GM08714 (cell line): ENCODE measurements at regions not wholly inside any gene's neighbourhood (a gene's known extent, or its start where the extent isn't known, plus 50 kb on each side); places are given as distances from the start of the nearest gene placed in this dataset.

Source experiments
- H3K4me3 ChIP-seq: fragments of 200-500 bp; sonication (Bioruptor generic); 2 replicates; pipeline ENCODE4 v1.5.1; 2014; ENCODE audit warnings: mild to moderate bottlenecking, low read length, inconsistent platforms
- ZNF274 ChIP-seq: IDR thresholded peaks from 2 replicates; pipeline ENCODE4 v1.6.1; 2012; ENCODE audit warnings: mild to moderate bottlenecking, low read depth, low read length

DNA sequence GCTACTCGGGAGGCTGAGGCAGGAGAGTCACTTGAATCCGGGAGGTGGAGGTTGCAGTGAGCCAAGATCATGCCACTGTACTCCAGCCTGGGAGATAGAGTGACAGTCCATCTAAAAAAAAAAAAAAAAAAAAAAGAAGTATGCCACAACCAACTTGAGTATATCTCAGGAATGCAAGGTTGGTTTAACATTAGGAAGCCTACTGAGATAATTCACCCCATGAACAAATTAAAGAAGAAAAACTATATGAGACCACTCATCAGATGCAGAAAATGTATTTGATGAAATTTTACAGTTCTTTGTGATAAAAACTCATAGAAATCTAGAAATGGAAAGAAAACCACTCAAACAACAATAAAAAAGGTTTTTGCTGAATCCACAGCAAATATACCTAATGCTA is 373.8 kb downstream of the LMO4 start:
- H3K4me3 ChIP-seq, result no peak overlapping the region
- TF ChIP-seq ZNF274, result no peak

DNA sequence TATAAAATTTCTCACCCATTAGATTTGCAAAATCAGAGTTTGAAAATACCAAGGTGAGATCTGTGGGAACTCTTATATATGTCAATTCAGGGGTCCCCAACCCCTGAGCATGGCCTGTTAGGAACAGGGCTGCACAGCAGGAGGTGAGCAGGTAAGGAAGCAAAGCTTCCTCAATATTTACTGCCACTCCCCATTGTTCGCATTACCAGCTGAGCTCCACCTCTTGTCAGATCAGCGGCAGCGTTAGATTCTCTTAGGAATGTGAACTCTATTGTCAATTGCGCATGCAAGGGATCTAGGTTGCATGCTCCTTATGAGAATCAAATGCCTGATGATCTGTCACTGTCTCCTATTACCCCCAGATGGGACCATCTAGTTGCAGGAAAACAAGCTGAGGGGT is 376.6 kb downstream of the LMO4 start:
- H3K4me3 ChIP-seq, result no peak overlapping the region
- no peak for TF ChIP-seq ZNF274

DNA sequence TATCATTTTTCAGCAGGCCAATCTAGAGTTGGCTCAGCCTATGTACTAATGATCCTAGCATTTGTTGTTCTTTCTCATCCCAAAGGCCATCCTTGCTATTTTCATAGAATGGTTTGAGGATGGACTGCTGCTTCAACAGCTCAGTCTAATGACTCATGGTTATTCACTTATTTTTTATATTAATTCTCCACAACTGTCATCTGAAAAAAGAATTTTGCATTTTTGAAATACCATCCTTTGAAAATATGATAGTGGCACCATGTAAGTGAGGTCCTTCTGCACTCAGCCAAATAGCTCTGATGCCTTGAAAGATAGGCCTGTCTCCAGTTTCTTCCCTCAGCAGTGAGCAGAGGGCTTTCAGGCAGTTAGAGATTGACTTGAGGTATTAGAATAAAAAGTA is 377.5 kb downstream of the LMO4 start:
- H3K4me3 ChIP-seq, result no peak overlapping the region
- no peak for TF ChIP-seq ZNF274

DNA sequence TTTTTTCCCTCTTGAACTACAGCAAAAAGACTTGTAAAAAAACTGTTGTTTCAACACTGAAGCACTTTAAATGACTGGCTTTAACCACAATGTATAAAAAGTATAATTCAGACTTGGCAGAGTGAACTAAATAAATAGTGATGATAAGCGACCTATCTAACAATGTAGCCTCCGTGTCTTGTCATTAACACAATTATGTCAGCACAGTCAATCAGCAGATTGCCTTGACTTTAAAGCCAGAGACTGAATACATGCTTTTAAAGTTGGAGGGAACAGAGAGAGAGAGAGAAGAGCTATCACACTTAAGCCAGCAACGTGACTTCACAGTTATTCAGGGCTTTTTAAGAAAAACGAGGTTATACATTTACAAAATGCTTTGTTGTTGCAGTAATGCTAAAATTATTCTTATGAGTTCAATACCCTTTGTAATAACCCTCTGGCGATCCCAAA is 378.1 kb downstream of the LMO4 start:
- TF ChIP-seq ZNF274, result no peak

DNA sequence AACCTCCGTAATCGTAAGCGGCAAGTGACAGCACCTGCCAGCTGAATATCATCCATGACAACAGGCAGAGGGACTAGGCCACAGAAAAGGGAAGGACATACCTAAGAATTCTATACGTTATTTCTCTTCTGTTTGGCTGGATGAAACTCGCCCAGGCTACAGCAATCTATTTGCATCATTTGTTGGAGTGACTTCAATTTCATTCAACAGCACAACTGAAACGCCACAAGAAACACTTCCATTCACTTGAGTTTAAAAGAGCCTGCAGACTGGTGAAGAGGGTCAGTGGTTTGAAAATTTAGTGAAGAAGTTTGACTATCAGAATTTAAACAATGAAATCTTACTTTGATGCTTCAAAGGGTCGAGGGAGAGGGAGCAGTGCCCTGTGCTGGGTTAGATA is 378.7 kb downstream of the LMO4 start:
- H3K4me3 ChIP-seq, result no peak overlapping the region
- no peak for TF ChIP-seq ZNF274

More for the DNA sequence above, 378.1 kb downstream of the LMO4 start:
- H3K4me3 ChIP-seq, result no peak overlapping the region

DNA sequence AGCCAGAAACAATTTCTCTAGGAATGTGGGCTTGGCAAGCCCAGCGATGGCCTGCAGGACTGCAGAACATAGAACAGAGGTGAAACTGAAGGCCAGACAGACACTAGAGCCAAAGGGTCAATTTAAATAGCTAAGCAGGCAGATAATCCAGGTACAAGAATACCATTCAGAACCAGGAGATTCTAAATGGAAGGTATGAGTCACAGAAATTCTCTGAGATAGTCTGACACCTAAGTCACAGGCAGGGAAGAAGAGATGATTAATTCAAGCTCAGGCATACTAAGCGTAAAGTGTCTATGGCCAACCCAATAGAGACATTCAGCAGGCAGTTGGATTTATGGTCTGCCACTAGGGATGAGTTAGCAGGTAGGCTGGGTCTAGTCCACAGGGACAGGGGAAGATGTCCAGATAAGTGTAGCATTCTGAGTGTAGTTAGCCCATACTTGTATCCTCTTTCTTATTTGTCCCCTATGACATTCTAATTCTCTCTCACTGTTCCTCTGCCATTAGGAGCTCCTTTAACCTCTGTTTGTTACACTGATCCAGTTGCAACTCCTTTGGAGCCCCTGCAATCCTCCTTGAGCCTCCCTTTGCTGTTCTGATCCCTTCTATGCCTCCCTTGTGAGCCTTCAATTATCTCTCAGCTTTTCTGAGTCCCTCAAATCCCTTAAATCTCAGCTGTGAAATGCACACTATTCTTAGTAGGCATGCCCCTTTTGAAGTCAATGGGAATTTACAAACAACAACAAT is 383.8 kb downstream of the LMO4 start:
- TF ChIP-seq ZNF274, result no peak
- no peak overlapping the region for H3K4me3 ChIP-seq

DNA sequence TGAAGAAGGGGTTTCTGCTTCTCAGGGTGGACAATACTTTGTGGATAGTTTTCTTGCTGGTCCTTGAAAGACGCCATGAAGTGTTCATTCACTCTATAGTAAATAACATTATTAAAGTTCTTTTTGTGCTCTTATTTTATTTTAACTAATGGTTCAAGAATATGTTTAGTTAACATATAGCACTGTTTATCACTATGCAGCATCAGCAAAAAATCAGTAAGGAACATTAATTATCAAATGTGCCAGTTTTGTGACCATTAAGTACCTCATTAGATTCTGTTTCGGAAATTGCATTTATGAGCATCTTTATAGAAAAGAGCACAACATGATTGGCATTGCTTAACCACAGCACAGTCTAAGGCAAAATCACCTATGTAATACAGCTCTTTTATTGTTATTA is 385.6 kb downstream of the LMO4 start:
- no peak for TF ChIP-seq ZNF274
- H3K4me3 ChIP-seq, result no peak overlapping the region

DNA sequence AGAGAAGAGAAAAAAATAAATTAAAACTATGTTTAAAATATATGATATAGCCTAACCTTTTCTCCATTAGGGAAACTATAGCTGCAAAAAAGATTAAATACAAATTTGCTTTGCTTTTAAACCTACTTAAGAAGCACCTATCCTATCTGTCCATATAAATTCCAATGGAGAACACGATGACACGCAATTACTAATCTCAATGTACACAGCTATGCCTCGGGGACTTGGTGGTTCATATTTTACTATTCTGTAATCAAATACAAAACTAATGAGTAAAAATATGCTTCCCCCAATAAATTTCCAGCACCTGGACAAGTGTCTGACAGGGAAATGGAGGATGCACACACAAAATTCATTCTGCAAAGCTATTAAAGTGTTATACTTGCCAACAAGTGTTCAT is 386.4 kb downstream of the LMO4 start:
- no peak overlapping the region for H3K4me3 ChIP-seq
- no peak for TF ChIP-seq ZNF274

DNA sequence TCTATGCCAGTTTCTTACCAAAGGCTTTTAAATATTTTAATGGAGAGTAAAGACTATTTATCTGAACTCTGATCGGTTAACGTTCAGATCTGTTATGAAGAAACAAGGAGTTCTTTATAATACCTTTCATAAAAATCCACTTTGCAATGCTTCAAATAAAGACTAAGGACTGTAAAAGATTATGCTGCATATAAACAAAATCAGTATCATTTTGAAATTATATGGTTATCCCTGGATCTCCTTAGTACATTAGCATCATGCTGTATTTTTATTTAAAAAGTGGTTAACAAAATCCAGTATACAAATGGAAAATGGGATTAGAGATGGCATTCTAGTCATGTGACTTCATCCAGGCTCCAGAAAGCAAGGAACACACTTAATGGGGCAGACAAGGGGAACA is 386.8 kb downstream of the LMO4 start:
- no peak overlapping the region for H3K4me3 ChIP-seq
- TF ChIP-seq ZNF274, result no peak

DNA sequence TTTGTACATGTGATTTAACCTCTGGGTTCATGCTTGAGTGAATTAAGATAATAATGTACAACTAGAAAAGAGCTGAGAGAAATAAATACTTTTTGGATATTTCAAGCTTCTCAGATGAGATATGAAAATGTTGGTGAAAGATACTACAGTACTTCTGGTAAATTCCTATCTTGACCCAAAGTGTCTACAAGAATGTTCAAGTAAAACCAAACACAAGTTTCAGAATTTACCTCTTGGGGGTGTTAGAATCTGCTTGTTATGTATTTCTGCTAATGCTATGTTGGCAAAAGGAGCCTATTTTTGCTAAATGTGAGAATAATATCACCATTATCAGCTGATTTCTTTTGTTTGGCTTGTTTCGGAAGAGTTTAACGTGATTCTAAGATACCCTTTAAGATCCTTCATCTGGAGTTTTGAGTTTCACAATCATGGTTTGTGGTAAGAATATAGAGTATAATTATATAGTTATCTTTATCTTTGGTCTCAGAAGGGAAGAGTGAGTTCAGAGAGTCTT is 388.5 kb downstream of the LMO4 start:
- no peak for TF ChIP-seq ZNF274
- H3K4me3 ChIP-seq, result no peak overlapping the region

DNA sequence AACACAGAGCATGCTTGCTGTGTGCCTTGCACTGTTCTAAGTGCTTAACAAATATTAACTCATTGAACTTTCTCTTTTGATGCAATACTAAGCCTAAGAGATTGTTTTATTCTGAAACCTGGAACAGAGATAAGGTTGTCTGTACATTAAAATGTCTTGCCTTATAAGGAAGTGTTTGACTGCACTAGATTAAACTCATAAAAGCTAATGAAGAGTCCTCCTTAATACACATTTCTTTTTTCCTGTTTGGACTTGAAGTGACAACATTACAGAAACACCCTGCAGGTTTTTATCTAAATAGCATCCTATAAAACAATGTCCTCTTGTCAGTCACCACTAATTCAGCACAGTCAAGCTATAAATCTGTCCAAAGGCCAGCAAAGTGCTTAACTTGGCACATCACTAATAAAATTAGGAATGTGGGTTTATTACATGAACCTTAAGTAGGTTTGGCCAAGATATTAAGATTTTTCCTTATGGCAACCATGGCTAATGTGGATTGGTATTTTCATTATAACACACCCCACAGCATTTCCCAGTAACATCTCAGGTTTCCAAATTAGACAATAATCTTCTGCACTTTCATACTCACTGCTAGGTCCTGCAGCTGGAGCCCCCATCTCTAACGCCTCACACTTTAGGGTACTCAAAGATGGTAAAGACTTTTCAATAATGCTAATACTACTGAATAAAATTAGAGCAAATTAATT is 389.7 kb downstream of the LMO4 start:
- TF ChIP-seq ZNF274, result no peak
- no peak overlapping the region for H3K4me3 ChIP-seq

DNA sequence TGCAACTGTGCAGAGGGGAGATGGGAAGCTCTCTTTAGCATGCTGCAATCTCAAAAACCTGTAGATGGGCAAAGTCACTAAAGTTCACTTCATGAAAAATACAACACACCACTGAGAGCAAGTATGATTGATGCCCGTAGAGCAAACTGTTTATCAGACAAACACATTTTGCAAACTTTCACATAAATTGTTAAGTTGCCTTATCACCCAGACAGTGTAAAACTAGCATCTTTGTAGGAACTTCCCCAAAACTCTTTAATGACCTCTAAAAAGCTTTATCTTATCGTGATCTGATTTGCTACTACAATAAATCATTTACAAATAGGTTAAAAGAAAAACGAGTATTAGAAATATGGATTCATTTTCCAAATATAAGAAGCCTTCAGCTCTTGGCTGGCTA is 391.0 kb downstream of the LMO4 start:
- H3K4me3 ChIP-seq, result no peak overlapping the region
- no peak for TF ChIP-seq ZNF274

DNA sequence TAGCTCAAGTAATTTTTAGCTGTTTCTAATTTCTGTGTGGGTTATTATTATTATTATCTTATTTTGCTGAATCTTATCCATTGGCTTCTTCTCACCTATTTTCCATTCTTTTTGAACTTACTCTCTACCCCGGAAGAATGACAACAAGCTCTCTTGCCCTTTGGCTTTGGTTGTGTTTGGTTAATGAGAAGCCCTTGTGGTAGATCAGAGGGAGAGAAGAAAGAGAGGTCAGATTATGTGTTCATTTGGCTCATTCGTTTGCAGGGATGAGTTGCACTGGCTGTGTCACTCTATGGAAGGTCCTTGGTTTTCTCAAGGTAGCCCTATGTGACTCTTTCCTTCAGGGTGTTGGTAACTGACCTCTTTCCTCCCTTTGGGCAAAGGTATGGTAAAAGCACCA is 391.9 kb downstream of the LMO4 start:
- TF ChIP-seq ZNF274, result no peak
- no peak overlapping the region for H3K4me3 ChIP-seq

DNA sequence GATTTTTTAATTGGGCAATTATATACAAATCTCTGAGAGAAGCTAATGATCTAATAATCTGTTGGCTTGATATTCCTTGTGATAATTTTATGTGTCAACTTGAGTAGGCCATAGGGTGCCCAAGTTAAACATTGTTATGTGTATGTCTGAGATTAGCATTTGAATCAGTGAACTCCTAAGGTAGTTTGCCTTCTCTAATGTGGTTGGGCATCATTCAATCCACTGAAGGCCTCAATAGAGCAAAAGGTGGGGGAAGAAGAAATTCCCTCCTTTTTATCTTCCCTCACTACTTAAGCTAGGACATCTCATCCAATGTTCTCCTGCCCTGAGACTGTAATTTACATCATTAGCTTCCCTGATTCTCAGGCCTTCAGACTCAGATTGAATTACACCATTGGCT is 394.5 kb downstream of the LMO4 start:
- TF ChIP-seq ZNF274, result no peak

DNA sequence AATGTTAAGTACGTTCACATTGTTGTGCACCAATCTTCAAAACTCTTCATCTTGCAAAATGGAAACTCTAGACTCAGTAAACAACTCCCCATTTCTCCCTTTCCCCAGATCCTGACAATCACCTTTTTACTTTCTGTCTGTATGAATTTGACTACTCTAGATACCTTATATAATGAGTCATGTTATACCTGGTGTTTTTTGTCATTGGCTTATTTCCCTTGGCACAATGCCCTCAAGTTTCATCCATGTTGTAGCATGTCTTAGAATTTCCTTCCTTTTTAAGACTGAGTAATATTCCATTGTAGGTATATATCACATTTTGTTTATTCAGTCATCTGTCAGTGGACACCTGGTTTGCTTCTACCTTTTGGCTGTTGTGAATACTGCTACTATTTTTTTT is 399.5 kb downstream of the LMO4 start:
- no peak overlapping the region for H3K4me3 ChIP-seq

More for the DNA sequence above, 394.5 kb downstream of the LMO4 start:
- no peak overlapping the region for H3K4me3 ChIP-seq

More for the DNA sequence above, 399.5 kb downstream of the LMO4 start:
- TF ChIP-seq ZNF274, result no peak
